Right renal cortex interstitium (tissue), 3 donors: ENCODE measurements at regions not wholly inside any gene's neighbourhood (a gene's known extent, or its start where the extent isn't known, plus 50 kb on each side); places are given as distances from the start of the nearest gene placed in this dataset.

Experiments
- DNase-seq, 3 donors: peaks; one replicate each; pipeline ENCODE4 v3.0.0-alpha.2; 2013; ENCODE audit warnings: low read depth in 3 of 3, low spot score in 2 of 3

GRCh38 chr3:69579306-69580041, 159.8 kb upstream of the MITF start:
- DNase-seq, result peak; percentile 61 to 72 (median 69)

GRCh38 chr3:69569520-69569919, 169.7 kb upstream of the MITF start:
- no peak for DNase-seq

GRCh38 chr3:69568951-69569350, 170.3 kb upstream of the MITF start:
- DNase-seq, result no peak

- no peak for DNase-seq
Measured at GRCh38 chr3:69568458-69568857, 170.8 kb upstream of the MITF start.

GRCh38 chr3:69567710-69568052, 171.6 kb upstream of the MITF start:
- no peak for DNase-seq

GRCh38 chr3:69567023-69567709, 172.1 kb upstream of the MITF start:
- no peak for DNase-seq

- DNase-seq, result no peak
Measured at GRCh38 chr3:69566275-69566674, 173.0 kb upstream of the MITF start.

GRCh38 chr3:69565316-69565715, 173.9 kb upstream of the MITF start:
- DNase-seq, result no peak

GRCh38 chr3:69563981-69564380, 175.3 kb upstream of the MITF start:
- no peak for DNase-seq

- DNase-seq, result no peak
Measured at GRCh38 chr3:69563151-69563550, 176.1 kb upstream of the MITF start.

- no peak for DNase-seq
Measured at GRCh38 chr3:69562020-69562419, 176.1 kb upstream of the FRMD4B start.

- DNase-seq, result no peak
Measured at GRCh38 chr3:69560818-69561217, 174.9 kb upstream of the FRMD4B start.

GRCh38 chr3:69560116-69560515, 174.2 kb upstream of the FRMD4B start:
- no peak for DNase-seq

GRCh38 chr3:69558912-69559311, 173.0 kb upstream of the FRMD4B start:
- no peak for DNase-seq

- DNase-seq, result no peak
Measured at GRCh38 chr3:69554576-69554975, 168.7 kb upstream of the FRMD4B start.

- DNase-seq, result no peak
Measured at GRCh38 chr3:69553888-69554287, 168.0 kb upstream of the FRMD4B start.

GRCh38 chr3:69547461-69547880, 161.6 kb upstream of the FRMD4B start:
- no peak for DNase-seq

GRCh38 chr3:69542805-69543429, 157.0 kb upstream of the FRMD4B start:
- DNase-seq, result no peak

GRCh38 chr3:69542089-69542804, 156.4 kb upstream of the FRMD4B start:
- DNase-seq, result no peak

GRCh38 chr3:69541711-69542088, 155.8 kb upstream of the FRMD4B start:
- DNase-seq, result no peak
